IMR-90 (cell line): ENCODE measurements at regions not wholly inside any gene's neighbourhood (a gene's known extent, or its start where the extent isn't known, plus 50 kb on each side); places are given as distances from the start of the nearest gene placed in this dataset.

Experiments used
- ATAC-seq: fragments of 200-7000 bp; cut with Tn5 transposase; 2 replicates; pipeline ENCODE4 v1.9.1; 2020; ENCODE audit warnings: low read depth, mild to moderate bottlenecking, moderate library complexity
- BruUV-seq: library from RNA; stranded (reverse); fragments of 400-500 nt; replicated peaks from 2 replicates; lab custom pipeline; 2021; lab: Mats Ljungman, UMichigan
- CTCF ChIA-PET: fragments of 300-600 bp; formaldehyde crosslinking; extraction: SDS; loops from one replicate; lab custom pipeline; 2021; ENCODE audit warnings: antibody characterized with exemption; lab: Yijun Ruan, JAX
- POLR2A ChIA-PET: fragments of 300-600 bp; sonication (Branson Sonifier 250); formaldehyde crosslinking; loops from one replicate; lab custom pipeline; 2022; ENCODE audit warnings: antibody characterized with exemption; ENCODE audit not compliant: unreplicated experiment; lab: Charles Lee
- DNase-seq: peaks from one replicate; pipeline ENCODE4 v3.0.0; 2013
- H2AFZ ChIP-seq: replicated peaks from 2 replicates; pipeline ENCODE3; 2013; ENCODE audit warnings: low read length, mild to moderate bottlenecking; ENCODE audit not compliant: poor library complexity
- H2AK5ac ChIP-seq: 2 replicates; pipeline ENCODE4 v1.6.1; 2013; ENCODE audit warnings: low read depth, low read length, inconsistent platforms
- H2AK9ac ChIP-seq: replicated peaks from 2 replicates; pipeline ENCODE3; 2013; ENCODE audit warnings: mild to moderate bottlenecking, low read depth, low read length, moderate library complexity; ENCODE audit not compliant: poor library complexity
- H2BK120ac ChIP-seq: 2 replicates; pipeline ENCODE4 v1.6.1; 2013; ENCODE audit warnings: low read depth, low read length, inconsistent platforms
- H2BK15ac ChIP-seq: 3 replicates; pipeline ENCODE4 v1.6.1; 2013; ENCODE audit warnings: low read depth, low read length, inconsistent platforms
- H2BK20ac ChIP-seq: 2 replicates; pipeline ENCODE4 v1.6.1; 2013; ENCODE audit warnings: low read depth, mild to moderate bottlenecking, inconsistent platforms, low read length, moderate library complexity
- H2BK5ac ChIP-seq: 2 replicates; pipeline ENCODE4 v1.6.1; 2013; ENCODE audit warnings: mild to moderate bottlenecking, low read depth, low read length, inconsistent platforms; ENCODE audit not compliant: poor library complexity, severe bottlenecking
- H3K14ac ChIP-seq: replicated peaks from 2 replicates; pipeline ENCODE4 v1.6.1; 2013; ENCODE audit warnings: low read depth, low read length, inconsistent platforms
- H3K18ac ChIP-seq: 2 replicates; pipeline ENCODE4 v1.6.1; 2013; ENCODE audit warnings: low read depth, low read length, control low read depth
- H3K23ac ChIP-seq: 2 replicates; pipeline ENCODE4 v1.6.1; 2013; ENCODE audit warnings: low read depth, low read length, inconsistent platforms
- H3K27ac ChIP-seq: 2 replicates; pipeline ENCODE4 v1.5.1; 2013; ENCODE audit warnings: mild to moderate bottlenecking, control low read depth, low read length; ENCODE audit not compliant: insufficient read depth
- H3K27me3 ChIP-seq: 2 replicates; pipeline ENCODE4 v1.6.1; 2013; ENCODE audit warnings: low read length; ENCODE audit not compliant: control insufficient read depth, insufficient read depth
- H3K36me3 ChIP-seq: 2 replicates; pipeline ENCODE4 v1.6.1; 2013; ENCODE audit warnings: low read length, mixed read lengths; ENCODE audit not compliant: control insufficient read depth, insufficient read depth
- H3K4ac ChIP-seq: 2 replicates; pipeline ENCODE4 v1.6.1; 2013; ENCODE audit warnings: low read depth, low read length, inconsistent platforms
- H3K4me1 ChIP-seq: 2 replicates; pipeline ENCODE4 v1.6.1; 2013; ENCODE audit warnings: low read length, mixed read lengths; ENCODE audit not compliant: control insufficient read depth, insufficient read depth
- H3K4me2 ChIP-seq: 2 replicates; pipeline ENCODE4 v1.6.1; 2013; ENCODE audit warnings: low read depth, mild to moderate bottlenecking, control low read depth, low read length, moderate library complexity
- H3K4me3 ChIP-seq: 2 replicates; pipeline ENCODE4 v1.5.1; 2013; ENCODE audit warnings: low read depth, mild to moderate bottlenecking, control low read depth, low read length, moderate library complexity; ENCODE audit not compliant: insufficient read depth
- H3K56ac ChIP-seq: 2 replicates; pipeline ENCODE4 v1.6.1; 2013; ENCODE audit warnings: low read length, inconsistent platforms; ENCODE audit not compliant: insufficient read depth; ENCODE audit errors: extremely low read depth
- H3K79me1 ChIP-seq, 2 experiments: 2 replicates each; pipeline ENCODE4 v1.6.1; 2013; ENCODE audit warnings: low read length in 2 of 2, inconsistent platforms in 1 of 2, low read depth in 1 of 2
- H3K9ac ChIP-seq: 2 replicates; pipeline ENCODE4 v1.6.1; 2013; ENCODE audit warnings: low read depth, low read length, control low read depth
- H3K9me1 ChIP-seq: 2 replicates; pipeline ENCODE4 v1.6.1; 2013; ENCODE audit warnings: low read length, inconsistent platforms; ENCODE audit not compliant: insufficient read depth
- H3K9me3 ChIP-seq: 2 replicates; pipeline ENCODE4 v1.6.1; 2013; ENCODE audit warnings: low read length; ENCODE audit not compliant: control insufficient read depth, insufficient read depth
- H4K20me1 ChIP-seq: 2 replicates; pipeline ENCODE4 v1.6.1; 2013; ENCODE audit warnings: low read length, inconsistent platforms; ENCODE audit not compliant: insufficient read depth
- H4K5ac ChIP-seq: 2 replicates; pipeline ENCODE4 v1.6.1; 2013; ENCODE audit warnings: mild to moderate bottlenecking, low read depth, low read length, control low read depth
- H4K8ac ChIP-seq, 2 experiments: 2 replicates each; pipeline ENCODE4 v1.6.1; 2013; ENCODE audit warnings: low read depth in 2 of 2, low read length in 2 of 2, control low read depth in 1 of 2, inconsistent platforms in 1 of 2
- H4K91ac ChIP-seq: 2 replicates; pipeline ENCODE4 v1.6.1; 2013; ENCODE audit warnings: low read depth, low read length, inconsistent platforms; ENCODE audit not compliant: insufficient read depth
- ELK1 ChIP-seq: fragments of 150-350 bp; IDR thresholded peaks from 2 replicates; pipeline ENCODE4 v1.6.1; 2016; ENCODE audit warnings: low read depth, mild to moderate bottlenecking, low read length, moderate library complexity, borderline replicate concordance
- MAFK ChIP-seq: IDR thresholded peaks from 2 replicates; pipeline ENCODE4 v1.6.1; 2012; ENCODE audit warnings: low read depth, low read length, improper control_type of control experiment
- NFE2L2 ChIP-seq: fragments of 150-350 bp; IDR thresholded peaks from 2 replicates; pipeline ENCODE4 v1.6.1; 2016; ENCODE audit warnings: low read depth, mild to moderate bottlenecking, low read length
- WGBS, 2 experiments: methylation state at CpG; one replicate each; pipeline versions ENCODE4 v1.1.5 to v1.1.7; 2013; ENCODE audit warnings: missing lambda C conversion rate in 2 of 2; ENCODE audit not compliant: insufficient read length in 1 of 2; ENCODE audit errors: extremely low coverage in 2 of 2; 5-methylcytosine and 5-hydroxymethylcytosine counted together
- dilution Hi-C: fragments of 300-500 bp; cut with HindIII; formaldehyde crosslinking; loops from one replicate; pipeline ENCODE4 v1.14.3; 2018; ENCODE audit warnings: low sequenced_read_pairs; ENCODE audit not compliant: unreplicated experiment
- in situ Hi-C: fragments of 300-500 bp; cut with MboI; formaldehyde crosslinking; loops from 3 replicates; pipeline ENCODE4 v1.14.3; 2019; ENCODE audit warnings: low sequenced_read_pairs, inconsistent platforms, mixed read lengths
- intact Hi-C: fragments of 100-400 bp; cut with micrococcal nuclease; formaldehyde crosslinking; loops from 2 replicates; pipeline ENCODE4 v1.10.0; 2022

- DNase-seq, result no peak
- CTCF ChIA-PET, result no interaction called here
Measured at GRCh38 chr5:124639095-124639665, 107.3 kb downstream of the ZNF608 start.

More at GRCh38 chr5:124639095-124639665, 107.3 kb downstream of the ZNF608 start:
- Histone ChIP-seq H3K56ac (no peak overlapping the region), H3K36me3 (peaks cover 23% of the 10 kb centered on the region), H2BK15ac (no peak overlapping the region), H3K9me3 (no peaks in the 10 kb centered on the region), H3K4ac (no peak overlapping the region; the same call in 1 of the 2 replicates), H3K18ac (no peak overlapping the region), H2BK120ac (0 out of 2 replicates have a peak overlapping the region, but pooled peaks have one; percentile 4), H2BK5ac (no peak overlapping the region), H3K23ac (no peak overlapping the region), H3K9ac (no peak overlapping the region), H3K9me1 (peaks cover 4% of the 10 kb centered on the region), H3K4me1 (peaks cover 10% of the 10 kb centered on the region), H4K91ac (no peak overlapping the region), H4K5ac (no peak overlapping the region), H3K4me2 (no peak overlapping the region), H3K4me3 (no peak overlapping the region), H2AK9ac (no peak overlapping the region), H2AFZ (no peak overlapping the region), H3K27me3 (no peaks in the 10 kb centered on the region), H3K79me1 (peaks cover 0 to 18% of the 10 kb centered on the region in 2 experiments; a peak in 2 of 4 replicates), H4K8ac (no peak overlapping the region), H2BK20ac (no peak overlapping the region; the same call in 1 of the 2 replicates), H2AK5ac (peak overlapping the region; percentile 29; the same call in 1 of the 2 replicates), H3K14ac (no peak overlapping the region), H4K20me1 (no peaks in the 10 kb centered on the region), H3K27ac (no peak overlapping the region)
- dilution Hi-C loops (no loop called here), intact Hi-C loops (no loop called here), in situ Hi-C loops (no loop called here)
- no TSS peak for BruUV-seq
- no peak for ATAC-seq
- TF ChIP-seq NFE2L2 (no peak), ELK1 (no peak), MAFK (no peak)
- POLR2A ChIA-PET, result no interaction called here
- 80% methylated on average over 1 of the region's 4 CpGs; no CpG with 5 or more reads in 1 of the 2 experiments for WGBS, 2 experiments
